ENCODE measurements at regions not wholly inside any gene's neighbourhood (a gene's known extent, or its start where the extent isn't known, plus 50 kb on each side); places are given as distances from the start of the nearest gene placed in this dataset.

GRCh38 chr9:109629615-109630014, 131.5 kb upstream of the PTPN3 start:
- no peak overlapping the region for H2AFZ ChIP-seq (ENCODE audit: control insufficient read depth, low read length)
- H3K36me3 ChIP-seq (ENCODE audit: control insufficient read depth in 2 of 2, extremely low read depth in 1 of 2, insufficient read depth in 2 of 2, low read length in 2 of 2), result no peaks in the 10 kb centered on the region
- H4K20me1 ChIP-seq (ENCODE audit: control insufficient read depth, extremely low read depth, insufficient read depth, low read length), result no peaks in the 10 kb centered on the region
- H3K9me1 ChIP-seq (ENCODE audit: control insufficient read depth, extremely low read depth, insufficient read depth, low read length), result no peaks in the 10 kb centered on the region
- no peaks in the 10 kb centered on the region for H3K79me2 ChIP-seq (ENCODE audit: control insufficient read depth, insufficient read depth, low read length)
- dilution Hi-C loops (cut with MboI; ENCODE audit: extremely low pct_ligation_motif_present, low sequenced_read_pairs), result no loop called here
- peaks cover 21% of the 10 kb centered on the region for H3K27me3 ChIP-seq (ENCODE audit: control insufficient read depth, extremely low read depth, insufficient read depth, low read length)
- H3K27ac ChIP-seq (ENCODE audit: control insufficient read depth, insufficient read depth, low read length), result no peak overlapping the region
- TF ChIP-seq CTCF (optimal IDR thresholded peaks at IDR 0.05 in 1 of 3, IDR thresholded peaks at IDR 0.05 in 1 of 3, conservative IDR thresholded peaks at IDR 0.05 in 1 of 3; ENCODE audit: extremely low read depth in 1 of 3, insufficient read depth in 2 of 3, low read length in 3 of 3), result no peak
- TF ChIP-seq EZH2 (IDR thresholded peaks at IDR 0.05; ENCODE audit: low read length), result no peak
- DNase-seq (ENCODE audit: low read depth, low spot score) (no peak), FAIRE-seq (no peak)
- no peaks in the 10 kb centered on the region for H3K9me3 ChIP-seq (ENCODE audit: control insufficient read depth, low read depth, low read length)
- no peak overlapping the region for H3K4me2 ChIP-seq (ENCODE audit: control insufficient read depth, extremely low read depth, insufficient read depth, low read depth, low read length)
- no peak overlapping the region for H3K9ac ChIP-seq (ENCODE audit: control insufficient read depth, extremely low read depth, insufficient read depth, low read length)
- no peak overlapping the region for H3K4me3 ChIP-seq (ENCODE audit: control insufficient read depth in 2 of 3, extremely low read depth in 1 of 3, insufficient read depth in 2 of 3, low read depth in 1 of 3, low read length in 3 of 3)
- H3K4me1 ChIP-seq (ENCODE audit: control insufficient read depth, extremely low read depth, insufficient read depth, low read length), result no peaks in the 10 kb centered on the region

- H3K9me1 ChIP-seq (ENCODE audit: control insufficient read depth, extremely low read depth, insufficient read depth, low read length), result no peaks in the 10 kb centered on the region
- no peak for FAIRE-seq
- H3K36me3 ChIP-seq (ENCODE audit: control insufficient read depth in 2 of 2, extremely low read depth in 1 of 2, insufficient read depth in 2 of 2, low read length in 2 of 2), result no peaks in the 10 kb centered on the region
- dilution Hi-C loops (cut with MboI; ENCODE audit: extremely low pct_ligation_motif_present, low sequenced_read_pairs), result no loop called here
- H4K20me1 ChIP-seq (ENCODE audit: control insufficient read depth, extremely low read depth, insufficient read depth, low read length), result no peaks in the 10 kb centered on the region
- no peak overlapping the region for H3K4me2 ChIP-seq (ENCODE audit: control insufficient read depth, extremely low read depth, insufficient read depth, low read depth, low read length)
- DNase-seq (ENCODE audit: low read depth, low spot score), result no peak
- no peak for TF ChIP-seq EZH2 (IDR thresholded peaks at IDR 0.05; ENCODE audit: low read length)
- TF ChIP-seq CTCF (optimal IDR thresholded peaks at IDR 0.05 in 1 of 3, IDR thresholded peaks at IDR 0.05 in 1 of 3, conservative IDR thresholded peaks at IDR 0.05 in 1 of 3; ENCODE audit: extremely low read depth in 1 of 3, insufficient read depth in 2 of 3, low read length in 3 of 3), result no peak
- no peak overlapping the region for H3K4me3 ChIP-seq (ENCODE audit: control insufficient read depth in 2 of 3, extremely low read depth in 1 of 3, insufficient read depth in 2 of 3, low read depth in 1 of 3, low read length in 3 of 3)
- no peaks in the 10 kb centered on the region for H3K9me3 ChIP-seq (ENCODE audit: control insufficient read depth, low read depth, low read length)
- H3K79me2 ChIP-seq (ENCODE audit: control insufficient read depth, insufficient read depth, low read length), result no peaks in the 10 kb centered on the region
- no peak overlapping the region for H3K9ac ChIP-seq (ENCODE audit: control insufficient read depth, extremely low read depth, insufficient read depth, low read length)
- no peaks in the 10 kb centered on the region for H3K4me1 ChIP-seq (ENCODE audit: control insufficient read depth, extremely low read depth, insufficient read depth, low read length)
- no peak overlapping the region for H2AFZ ChIP-seq (ENCODE audit: control insufficient read depth, low read length)
- peaks cover 16% of the 10 kb centered on the region for H3K27me3 ChIP-seq (ENCODE audit: control insufficient read depth, extremely low read depth, insufficient read depth, low read length)
- no peak overlapping the region for H3K27ac ChIP-seq (ENCODE audit: control insufficient read depth, insufficient read depth, low read length)
Measured at GRCh38 chr9:109632817-109633216, 134.7 kb upstream of the PTPN3 start.
